ENCODE measurements at regions not wholly inside any gene's neighbourhood (a gene's known extent, or its start where the extent isn't known, plus 50 kb on each side); places are given as distances from the start of the nearest gene placed in this dataset.

DNA sequence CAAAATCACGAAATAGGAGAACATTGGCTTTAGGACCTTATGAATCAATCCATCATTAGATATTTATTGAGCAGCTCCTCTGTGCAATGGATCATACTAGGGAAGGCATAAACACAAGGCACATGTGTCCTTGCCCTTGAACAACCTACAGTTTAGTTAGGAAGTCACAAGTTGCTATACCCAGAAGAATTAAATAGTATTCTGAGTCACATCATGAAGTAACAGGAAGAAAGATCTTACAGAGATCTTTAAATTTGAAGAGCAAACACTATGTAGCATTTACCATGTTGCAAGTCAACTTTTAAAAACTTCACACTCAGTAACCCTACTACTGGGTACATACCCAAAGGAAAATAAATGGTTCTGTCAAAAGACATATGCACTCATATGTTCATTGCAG, 355.2 kb upstream of the SLC14A2 start (continued):
- TF ChIP-seq, protein P1, sequence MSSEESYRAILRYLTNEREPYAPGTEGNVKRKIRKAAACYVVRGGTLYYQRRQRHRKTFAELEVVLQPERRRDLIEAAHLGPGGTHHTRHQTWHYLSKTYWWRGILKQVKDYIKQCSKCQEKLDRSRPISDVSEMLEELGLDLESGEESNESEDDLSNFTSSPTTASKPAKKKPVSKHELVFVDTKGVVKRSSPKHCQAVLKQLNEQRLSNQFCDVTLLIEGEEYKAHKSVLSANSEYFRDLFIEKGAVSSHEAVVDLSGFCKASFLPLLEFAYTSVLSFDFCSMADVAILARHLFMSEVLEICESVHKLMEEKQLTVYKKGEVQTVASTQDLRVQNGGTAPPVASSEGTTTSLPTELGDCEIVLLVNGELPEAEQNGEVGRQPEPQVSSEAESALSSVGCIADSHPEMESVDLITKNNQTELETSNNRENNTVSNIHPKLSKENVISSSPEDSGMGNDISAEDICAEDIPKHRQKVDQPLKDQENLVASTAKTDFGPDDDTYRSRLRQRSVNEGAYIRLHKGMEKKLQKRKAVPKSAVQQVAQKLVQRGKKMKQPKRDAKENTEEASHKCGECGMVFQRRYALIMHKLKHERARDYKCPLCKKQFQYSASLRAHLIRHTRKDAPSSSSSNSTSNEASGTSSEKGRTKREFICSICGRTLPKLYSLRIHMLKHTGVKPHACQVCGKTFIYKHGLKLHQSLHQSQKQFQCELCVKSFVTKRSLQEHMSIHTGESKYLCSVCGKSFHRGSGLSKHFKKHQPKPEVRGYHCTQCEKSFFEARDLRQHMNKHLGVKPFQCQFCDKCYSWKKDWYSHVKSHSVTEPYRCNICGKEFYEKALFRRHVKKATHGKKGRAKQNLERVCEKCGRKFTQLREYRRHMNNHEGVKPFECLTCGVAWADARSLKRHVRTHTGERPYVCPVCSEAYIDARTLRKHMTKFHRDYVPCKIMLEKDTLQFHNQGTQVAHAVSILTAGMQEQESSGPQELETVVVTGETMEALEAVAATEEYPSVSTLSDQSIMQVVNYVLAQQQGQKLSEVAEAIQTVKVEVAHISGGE (tag by site-specific recombination; conservative IDR thresholded peaks at IDR 0.05; ENCODE audit: low read depth): no peak

DNA sequence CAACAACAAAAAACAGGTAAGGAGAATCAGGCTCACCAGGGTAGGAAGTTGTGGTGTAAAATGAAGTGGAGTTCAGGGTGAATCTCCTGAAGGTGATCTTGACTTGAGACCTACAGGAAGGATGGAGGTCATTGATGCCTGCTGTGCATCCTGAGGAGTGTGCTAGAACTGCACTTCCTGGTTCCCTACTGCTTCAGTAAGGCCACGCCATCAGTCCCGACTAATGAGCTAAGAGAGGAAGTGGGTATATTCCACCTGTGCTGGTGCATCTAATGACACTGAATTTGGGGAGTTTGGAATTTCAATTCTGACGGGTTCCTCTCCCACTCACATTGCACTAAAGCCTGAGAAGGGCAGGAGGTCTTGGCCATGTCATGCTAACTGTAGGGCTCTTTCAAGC, 349.3 kb upstream of the SLC14A2 start:
- POLR2A ChIA-PET: no interaction called here
- Histone ChIP-seq H3K27ac (ENCODE audit: extremely low read depth, low read depth, low read length) (no peak overlapping the region), H3K36me3 (ENCODE audit: control insufficient read depth in 2 of 2, insufficient read depth in 1 of 2, low read length in 2 of 2) (no peaks in the 10 kb centered on the region), H3K4me1 (ENCODE audit: control insufficient read depth, insufficient read depth, low read length) (0 out of 2 replicates have a peak, but pooled peaks cover 2% of the 10 kb centered on the region), H3K4me3 (ENCODE audit: low read depth, low read length) (no peak overlapping the region), H3K9me3 (ENCODE audit: control insufficient read depth, insufficient read depth, low read depth, low read length) (no peaks in the 10 kb centered on the region)
- TF ChIP-seq ZNF121 (tag by site-specific recombination; IDR thresholded peaks at IDR 0.05): no peak
- no peak for TF ChIP-seq ZXDB (tag by site-specific recombination; IDR thresholded peaks at IDR 0.05)
- TF ChIP-seq SALL2 (tag by site-specific recombination; IDR thresholded peaks at IDR 0.05; ENCODE audit: borderline replicate concordance): no peak
- no peak for TF ChIP-seq ZNF394 (tag by site-specific recombination; IDR thresholded peaks at IDR 0.05; ENCODE audit: borderline replicate concordance)
- TF ChIP-seq, protein P2, sequence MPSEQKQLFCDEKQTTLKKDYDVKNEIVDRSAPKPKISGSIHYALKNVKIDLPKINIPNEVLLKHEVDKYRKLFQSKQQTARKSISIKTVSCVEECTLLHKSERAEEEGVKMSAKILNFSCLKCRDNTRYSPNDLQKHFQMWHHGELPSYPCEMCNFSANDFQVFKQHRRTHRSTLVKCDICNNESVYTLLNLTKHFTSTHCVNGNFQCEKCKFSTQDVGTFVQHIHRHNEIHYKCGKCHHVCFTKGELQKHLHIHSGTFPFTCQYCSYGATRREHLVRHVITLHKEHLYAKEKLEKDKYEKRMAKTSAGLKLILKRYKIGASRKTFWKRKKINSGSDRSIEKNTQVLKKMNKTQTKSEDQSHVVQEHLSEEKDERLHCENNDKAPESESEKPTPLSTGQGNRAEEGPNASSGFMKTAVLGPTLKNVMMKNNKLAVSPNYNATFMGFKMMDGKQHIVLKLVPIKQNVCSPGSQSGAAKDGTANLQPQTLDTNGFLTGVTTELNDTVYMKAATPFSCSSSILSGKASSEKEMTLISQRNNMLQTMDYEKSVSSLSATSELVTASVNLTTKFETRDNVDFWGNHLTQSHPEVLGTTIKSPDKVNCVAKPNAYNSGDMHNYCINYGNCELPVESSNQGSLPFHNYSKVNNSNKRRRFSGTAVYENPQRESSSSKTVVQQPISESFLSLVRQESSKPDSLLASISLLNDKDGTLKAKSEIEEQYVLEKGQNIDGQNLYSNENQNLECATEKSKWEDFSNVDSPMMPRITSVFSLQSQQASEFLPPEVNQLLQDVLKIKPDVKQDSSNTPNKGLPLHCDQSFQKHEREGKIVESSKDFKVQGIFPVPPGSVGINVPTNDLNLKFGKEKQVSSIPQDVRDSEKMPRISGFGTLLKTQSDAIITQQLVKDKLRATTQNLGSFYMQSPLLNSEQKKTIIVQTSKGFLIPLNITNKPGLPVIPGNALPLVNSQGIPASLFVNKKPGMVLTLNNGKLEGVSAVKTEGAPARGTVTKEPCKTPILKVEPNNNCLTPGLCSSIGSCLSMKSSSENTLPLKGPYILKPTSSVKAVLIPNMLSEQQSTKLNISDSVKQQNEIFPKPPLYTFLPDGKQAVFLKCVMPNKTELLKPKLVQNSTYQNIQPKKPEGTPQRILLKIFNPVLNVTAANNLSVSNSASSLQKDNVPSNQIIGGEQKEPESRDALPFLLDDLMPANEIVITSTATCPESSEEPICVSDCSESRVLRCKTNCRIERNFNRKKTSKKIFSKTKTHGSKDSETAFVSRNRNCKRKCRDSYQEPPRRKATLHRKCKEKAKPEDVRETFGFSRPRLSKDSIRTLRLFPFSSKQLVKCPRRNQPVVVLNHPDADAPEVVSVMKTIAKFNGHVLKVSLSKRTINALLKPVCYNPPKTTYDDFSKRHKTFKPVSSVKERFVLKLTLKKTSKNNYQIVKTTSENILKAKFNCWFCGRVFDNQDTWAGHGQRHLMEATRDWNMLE (tag by site-specific recombination; conservative IDR thresholded peaks at IDR 0.05; ENCODE audit: low read depth): no peak
- no peak for TF ChIP-seq ZNF596 (tag by site-specific recombination; IDR thresholded peaks at IDR 0.05)
- TF ChIP-seq, protein P3, sequence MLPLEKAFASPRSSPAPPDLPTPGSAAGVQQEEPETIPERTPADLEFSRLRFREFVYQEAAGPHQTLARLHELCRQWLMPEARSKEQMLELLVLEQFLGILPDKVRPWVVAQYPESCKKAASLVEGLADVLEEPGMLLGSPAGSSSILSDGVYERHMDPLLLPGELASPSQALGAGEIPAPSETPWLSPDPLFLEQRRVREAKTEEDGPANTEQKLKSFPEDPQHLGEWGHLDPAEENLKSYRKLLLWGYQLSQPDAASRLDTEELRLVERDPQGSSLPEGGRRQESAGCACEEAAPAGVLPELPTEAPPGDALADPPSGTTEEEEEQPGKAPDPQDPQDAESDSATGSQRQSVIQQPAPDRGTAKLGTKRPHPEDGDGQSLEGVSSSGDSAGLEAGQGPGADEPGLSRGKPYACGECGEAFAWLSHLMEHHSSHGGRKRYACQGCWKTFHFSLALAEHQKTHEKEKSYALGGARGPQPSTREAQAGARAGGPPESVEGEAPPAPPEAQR (tag by site-specific recombination; IDR thresholded peaks at IDR 0.05): no peak
- no peak for TF ChIP-seq WT1 (tag by site-specific recombination; IDR thresholded peaks at IDR 0.05)
- TF ChIP-seq BCL11B (tag by site-specific recombination; IDR thresholded peaks at IDR 0.05; ENCODE audit: low read depth): no peak
- TF ChIP-seq ZFP69B (tag by site-specific recombination; IDR thresholded peaks at IDR 0.05): no peak
- TF ChIP-seq, protein P4, sequence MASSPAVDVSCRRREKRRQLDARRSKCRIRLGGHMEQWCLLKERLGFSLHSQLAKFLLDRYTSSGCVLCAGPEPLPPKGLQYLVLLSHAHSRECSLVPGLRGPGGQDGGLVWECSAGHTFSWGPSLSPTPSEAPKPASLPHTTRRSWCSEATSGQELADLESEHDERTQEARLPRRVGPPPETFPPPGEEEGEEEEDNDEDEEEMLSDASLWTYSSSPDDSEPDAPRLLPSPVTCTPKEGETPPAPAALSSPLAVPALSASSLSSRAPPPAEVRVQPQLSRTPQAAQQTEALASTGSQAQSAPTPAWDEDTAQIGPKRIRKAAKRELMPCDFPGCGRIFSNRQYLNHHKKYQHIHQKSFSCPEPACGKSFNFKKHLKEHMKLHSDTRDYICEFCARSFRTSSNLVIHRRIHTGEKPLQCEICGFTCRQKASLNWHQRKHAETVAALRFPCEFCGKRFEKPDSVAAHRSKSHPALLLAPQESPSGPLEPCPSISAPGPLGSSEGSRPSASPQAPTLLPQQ (tag by site-specific recombination; IDR thresholded peaks at IDR 0.05): no peak
- TF ChIP-seq ZNF791 (tag by site-specific recombination; IDR thresholded peaks at IDR 0.05): no peak
- TF ChIP-seq, protein P5, sequence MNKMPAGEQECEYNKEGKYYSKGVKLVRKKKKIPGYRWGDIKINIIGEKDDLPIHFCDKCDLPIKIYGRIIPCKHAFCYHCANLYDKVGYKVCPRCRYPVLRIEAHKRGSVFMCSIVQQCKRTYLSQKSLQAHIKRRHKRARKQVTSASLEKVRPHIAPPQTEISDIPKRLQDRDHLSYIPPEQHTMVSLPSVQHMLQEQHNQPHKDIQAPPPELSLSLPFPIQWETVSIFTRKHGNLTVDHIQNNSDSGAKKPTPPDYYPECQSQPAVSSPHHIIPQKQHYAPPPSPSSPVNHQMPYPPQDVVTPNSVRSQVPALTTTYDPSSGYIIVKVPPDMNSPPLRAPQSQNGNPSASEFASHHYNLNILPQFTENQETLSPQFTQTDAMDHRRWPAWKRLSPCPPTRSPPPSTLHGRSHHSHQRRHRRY (tag by site-specific recombination; IDR thresholded peaks at IDR 0.05): no peak
- TF ChIP-seq ZNF600 (tag by site-specific recombination; IDR thresholded peaks at IDR 0.05): no peak
- no peak for TF ChIP-seq ZNF561 (tag by site-specific recombination; IDR thresholded peaks at IDR 0.05; ENCODE audit: borderline replicate concordance)
- no peak for TF ChIP-seq ZNF302 (tag by site-specific recombination; IDR thresholded peaks at IDR 0.05; ENCODE audit: low read depth)
- TF ChIP-seq, protein P6, sequence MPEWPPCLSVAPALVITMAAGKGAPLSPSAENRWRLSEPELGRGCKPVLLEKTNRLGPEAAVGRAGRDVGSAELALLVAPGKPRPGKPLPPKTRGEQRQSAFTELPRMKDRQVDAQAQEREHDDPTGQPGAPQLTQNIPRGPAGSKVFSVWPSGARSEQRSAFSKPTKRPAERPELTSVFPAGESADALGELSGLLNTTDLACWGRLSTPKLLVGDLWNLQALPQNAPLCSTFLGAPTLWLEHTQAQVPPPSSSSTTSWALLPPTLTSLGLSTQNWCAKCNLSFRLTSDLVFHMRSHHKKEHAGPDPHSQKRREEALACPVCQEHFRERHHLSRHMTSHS (tag by site-specific recombination; IDR thresholded peaks at IDR 0.05): no peak
- no peak for TF ChIP-seq ZNF544 (tag by site-specific recombination; IDR thresholded peaks at IDR 0.05)
- CTCF ChIA-PET: interaction anchor here (4.7 kb wide), 1 partner anchor 9 kb away, joined by 36 read pairs; no protein-coding TSS in a partner anchor

All from HEK293 (cell line).